ENCODE measurements at regions not wholly inside any gene's neighbourhood (a gene's known extent, or its start where the extent isn't known, plus 50 kb on each side); places are given as distances from the start of the nearest gene placed in this dataset.

GRCh38 chr9:79977074-79977435 is 405.3 kb downstream of the TLE4 start (continued):
- TF ChIP-seq ZNF281 (CRISPR knock-in tag; IDR thresholded peaks at IDR 0.05; ENCODE audit: borderline replicate concordance) (no peak), ADNP (CRISPR knock-in tag; IDR thresholded peaks at IDR 0.05) (no peak), CBX2 (IDR thresholded peaks at IDR 0.05; ENCODE audit: low read depth, low read length) (no peak), CBX2 (CRISPR knock-in tag; IDR thresholded peaks at IDR 0.05; ENCODE audit: low read depth) (no peak), ZIK1 (CRISPR knock-in tag; IDR thresholded peaks at IDR 0.05; ENCODE audit: borderline replicate concordance, low read depth) (no peak), ZNF775 (CRISPR knock-in tag; IDR thresholded peaks at IDR 0.05; ENCODE audit: borderline replicate concordance) (no peak), ZNF598 (CRISPR knock-in tag; IDR thresholded peaks at IDR 0.05; ENCODE audit: borderline replicate concordance) (no peak), RFX3 (CRISPR knock-in tag; IDR thresholded peaks at IDR 0.05) (no peak), ZNF784 (CRISPR knock-in tag; IDR thresholded peaks at IDR 0.05; ENCODE audit: borderline replicate concordance) (no peak), SAFB2 (CRISPR knock-in tag; IDR thresholded peaks at IDR 0.05; ENCODE audit: borderline replicate concordance, low read depth) (no peak), ERF (CRISPR knock-in tag; IDR thresholded peaks at IDR 0.05) (no peak), ZNF614 (CRISPR knock-in tag; IDR thresholded peaks at IDR 0.05; ENCODE audit: borderline replicate concordance) (no peak)
